Stimulated activated CD8-positive, alpha-beta memory T cell treated with anti-CD3 and anti-CD28 coated beads, Interleukin-12 subunit alpha, Interleukin-12 subunit beta, amount 100 ng/mL, for 1 hour (primary cell): ENCODE measurements at regions not wholly inside any gene's neighbourhood (a gene's known extent, or its start where the extent isn't known, plus 50 kb on each side); places are given as distances from the start of the nearest gene placed in this dataset.

Experiments
- DNase-seq: peaks from one replicate; pipeline ENCODE4 v3.0.0-alpha.2; 2020; ENCODE audit warnings: low read depth

GRCh38 chr2:144875290-144875969 is 355.5 kb upstream of the ZEB2 start:
- DNase-seq, result no peak

GRCh38 chr2:144865670-144866069 is 345.8 kb upstream of the ZEB2 start:
- DNase-seq, result no peak

- no peak for DNase-seq
Measured at GRCh38 chr2:144859716-144860115, 339.8 kb upstream of the ZEB2 start.

GRCh38 chr2:144858211-144858610 is 338.3 kb upstream of the ZEB2 start:
- no peak for DNase-seq

- DNase-seq, result no peak
Measured at GRCh38 chr2:144854596-144854995, 334.7 kb upstream of the ZEB2 start.

- DNase-seq, result no peak
Measured at GRCh38 chr2:144849612-144850011, 329.7 kb upstream of the ZEB2 start.

GRCh38 chr2:144848423-144848822 is 328.5 kb upstream of the ZEB2 start:
- DNase-seq, result no peak

GRCh38 chr2:144847347-144848080 is 327.6 kb upstream of the ZEB2 start:
- DNase-seq, result no peak

- DNase-seq, result no peak
Measured at GRCh38 chr2:144836635-144837350, 316.9 kb upstream of the ZEB2 start.

- no peak for DNase-seq
Measured at GRCh38 chr2:144835634-144836350, 315.9 kb upstream of the ZEB2 start.

GRCh38 chr2:144834998-144835633 is 315.2 kb upstream of the ZEB2 start:
- no peak for DNase-seq

GRCh38 chr2:144834363-144834762 is 314.4 kb upstream of the ZEB2 start:
- no peak for DNase-seq

GRCh38 chr2:144833075-144833637 is 313.2 kb upstream of the ZEB2 start:
- DNase-seq, result no peak

GRCh38 chr2:144832048-144832447 is 312.1 kb upstream of the ZEB2 start:
- DNase-seq, result no peak

- no peak for DNase-seq
Measured at GRCh38 chr2:144830543-144830942, 310.6 kb upstream of the ZEB2 start.

GRCh38 chr2:144827404-144827803 is 307.5 kb upstream of the ZEB2 start:
- DNase-seq, result no peak

- no peak for DNase-seq
Measured at GRCh38 chr2:144826105-144826504, 306.2 kb upstream of the ZEB2 start.

GRCh38 chr2:144825331-144826020 is 305.6 kb upstream of the ZEB2 start:
- no peak for DNase-seq

- DNase-seq, result no peak
Measured at GRCh38 chr2:144824306-144825080, 304.6 kb upstream of the ZEB2 start.

- no peak for DNase-seq
Measured at GRCh38 chr2:144822966-144823365, 303.0 kb upstream of the ZEB2 start.
